Panc1 (cell line): ENCODE measurements at regions not wholly inside any gene's neighbourhood (a gene's known extent, or its start where the extent isn't known, plus 50 kb on each side); places are given as distances from the start of the nearest gene placed in this dataset.

Source experiments
- ATAC-seq: fragments of 200-7000 bp; cut with Tn5 transposase; 2 replicates; pipeline ENCODE4 v1.9.1; 2020; ENCODE audit warnings: mild to moderate bottlenecking, moderate library complexity
- BruUV-seq: library from RNA; stranded (reverse); fragments of 400-500 nt; replicated peaks from 2 replicates; lab custom pipeline; 2021; lab: Mats Ljungman, UMichigan
- CTCF ChIA-PET: fragments of 300-600 bp; sonication (Branson Sonifier 250); formaldehyde crosslinking; loops from one replicate; lab custom pipeline; 2022; ENCODE audit warnings: antibody characterized with exemption; lab: Charles Lee
- POLR2A ChIA-PET: fragments of 300-600 bp; sonication (Branson Sonifier 250); formaldehyde crosslinking; loops from one replicate; lab custom pipeline; 2022; ENCODE audit warnings: antibody characterized with exemption; lab: Charles Lee
- DNase-seq: peaks from one replicate; pipeline ENCODE4 v3.0.0-alpha.2; 2010; ENCODE audit warnings: low read depth, low spot score
- H3K27ac ChIP-seq: 2 replicates; pipeline ENCODE4 v1.5.1; 2011; ENCODE audit warnings: mild to moderate bottlenecking, low read length, inconsistent platforms
- H3K27me3 ChIP-seq: fragments of 200-500 bp; sonication (Bioruptor generic); 2 replicates; pipeline ENCODE4 v1.6.0; 2014; ENCODE audit warnings: low read length, inconsistent platforms; ENCODE audit not compliant: control insufficient read depth, insufficient read depth
- H3K36me3 ChIP-seq: fragments of 200-500 bp; sonication (Bioruptor generic); 2 replicates; pipeline ENCODE4 v1.5.1; 2014; ENCODE audit warnings: inconsistent platforms, mild to moderate bottlenecking, low read length, moderate library complexity; ENCODE audit not compliant: control insufficient read depth, insufficient read depth
- H3K4me1 ChIP-seq: 2 replicates; pipeline ENCODE4 v1.5.1; 2011; ENCODE audit warnings: inconsistent platforms, mild to moderate bottlenecking, low read length, moderate library complexity; ENCODE audit not compliant: control insufficient read depth, insufficient read depth
- H3K4me3 ChIP-seq, 2 experiments: 2 replicates each; pipeline ENCODE4 v1.5.1; 2011 to 2012; ENCODE audit warnings: low read depth in 2 of 2, low read length in 2 of 2, mild to moderate bottlenecking in 2 of 2, inconsistent platforms in 1 of 2, moderate library complexity in 1 of 2
- H3K9me3 ChIP-seq: fragments of 200-500 bp; sonication (Bioruptor generic); 2 replicates; pipeline ENCODE4 v1.5.1; 2014; ENCODE audit warnings: low read depth, mild to moderate bottlenecking, inconsistent platforms, low read length, moderate library complexity; ENCODE audit not compliant: control insufficient read depth, insufficient read depth
- CTCF ChIP-seq: fragments of 450-650 bp; IDR thresholded peaks from 2 replicates; pipeline ENCODE4 v1.5.1; 2017; ENCODE audit warnings: mild to moderate bottlenecking
- POLR2AphosphoS5 ChIP-seq: IDR thresholded peaks from 2 replicates; pipeline ENCODE4 v1.6.1; 2012; ENCODE audit warnings: mild to moderate bottlenecking, low read depth, low read length, moderate library complexity
- SIN3A ChIP-seq: IDR thresholded peaks from 2 replicates; pipeline ENCODE4 v1.6.1; 2012; ENCODE audit warnings: low read depth, mild to moderate bottlenecking, low read length, moderate library complexity, borderline replicate concordance; ENCODE audit not compliant: insufficient read depth
- TCF7L2 ChIP-seq: IDR thresholded peaks from 2 replicates; pipeline ENCODE4 v1.6.1; 2011; ENCODE audit warnings: mild to moderate bottlenecking, low read depth, low read length, inconsistent platforms
- in situ Hi-C: cut with HindIII; loops from 2 replicates; pipeline ENCODE4 v1.10.0; 2016; ENCODE audit warnings: low sequenced_read_pairs, low pct_unique_long_range_greater_than_20kb
- intact Hi-C: fragments of 100-400 bp; cut with micrococcal nuclease; formaldehyde crosslinking; loops from one replicate; pipeline ENCODE4 v1.10.0; 2022; ENCODE audit not compliant: unreplicated experiment
- TF ChIP-seq, protein P1 (sequence below), 2 experiments: IDR thresholded peaks; 2 replicates each; pipeline ENCODE4 v1.6.1; 2011 to 2012; ENCODE audit warnings: low read depth in 2 of 2, control low read depth in 1 of 2, low read length in 1 of 2, mild to moderate bottlenecking in 1 of 2, moderate library complexity in 1 of 2; ENCODE audit not compliant: insufficient read depth in 1 of 2

GRCh38 chr7:109945820-109946518, 1145.0 kb upstream of the LRRN3 start:
- in situ Hi-C loops: no loop called here
- Histone ChIP-seq H3K27ac (no peak overlapping the region), H3K36me3 (no peaks in the 10 kb centered on the region), H3K27me3 (no peaks in the 10 kb centered on the region), H3K9me3 (no peaks in the 10 kb centered on the region), H3K4me3 (no peak overlapping the region), H3K4me1 (no peaks in the 10 kb centered on the region)
- ChIA-PET CTCF (no interaction called here), POLR2A (no interaction called here)
- BruUV-seq: no TSS peak
- ATAC-seq (no peak), DNase-seq (no peak)
- intact Hi-C loops: no loop called here
- TF ChIP-seq SIN3A: no peak
- TF ChIP-seq, protein P1, sequence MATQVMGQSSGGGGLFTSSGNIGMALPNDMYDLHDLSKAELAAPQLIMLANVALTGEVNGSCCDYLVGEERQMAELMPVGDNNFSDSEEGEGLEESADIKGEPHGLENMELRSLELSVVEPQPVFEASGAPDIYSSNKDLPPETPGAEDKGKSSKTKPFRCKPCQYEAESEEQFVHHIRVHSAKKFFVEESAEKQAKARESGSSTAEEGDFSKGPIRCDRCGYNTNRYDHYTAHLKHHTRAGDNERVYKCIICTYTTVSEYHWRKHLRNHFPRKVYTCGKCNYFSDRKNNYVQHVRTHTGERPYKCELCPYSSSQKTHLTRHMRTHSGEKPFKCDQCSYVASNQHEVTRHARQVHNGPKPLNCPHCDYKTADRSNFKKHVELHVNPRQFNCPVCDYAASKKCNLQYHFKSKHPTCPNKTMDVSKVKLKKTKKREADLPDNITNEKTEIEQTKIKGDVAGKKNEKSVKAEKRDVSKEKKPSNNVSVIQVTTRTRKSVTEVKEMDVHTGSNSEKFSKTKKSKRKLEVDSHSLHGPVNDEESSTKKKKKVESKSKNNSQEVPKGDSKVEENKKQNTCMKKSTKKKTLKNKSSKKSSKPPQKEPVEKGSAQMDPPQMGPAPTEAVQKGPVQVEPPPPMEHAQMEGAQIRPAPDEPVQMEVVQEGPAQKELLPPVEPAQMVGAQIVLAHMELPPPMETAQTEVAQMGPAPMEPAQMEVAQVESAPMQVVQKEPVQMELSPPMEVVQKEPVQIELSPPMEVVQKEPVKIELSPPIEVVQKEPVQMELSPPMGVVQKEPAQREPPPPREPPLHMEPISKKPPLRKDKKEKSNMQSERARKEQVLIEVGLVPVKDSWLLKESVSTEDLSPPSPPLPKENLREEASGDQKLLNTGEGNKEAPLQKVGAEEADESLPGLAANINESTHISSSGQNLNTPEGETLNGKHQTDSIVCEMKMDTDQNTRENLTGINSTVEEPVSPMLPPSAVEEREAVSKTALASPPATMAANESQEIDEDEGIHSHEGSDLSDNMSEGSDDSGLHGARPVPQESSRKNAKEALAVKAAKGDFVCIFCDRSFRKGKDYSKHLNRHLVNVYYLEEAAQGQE (IDR thresholded peaks at IDR 0.05; ENCODE audit: insufficient read depth in 1 of 2, low read depth in 2 of 2, low read length in 1 of 2): no peak

GRCh38 chr7:109950256-109950655, 1140.7 kb upstream of the LRRN3 start:
- Histone ChIP-seq H3K9me3 (no peaks in the 10 kb centered on the region), H3K27me3 (no peaks in the 10 kb centered on the region), H3K27ac (no peak overlapping the region), H3K36me3 (no peaks in the 10 kb centered on the region), H3K4me1 (no peaks in the 10 kb centered on the region), H3K4me3 (no peak overlapping the region)
- in situ Hi-C loops: no loop called here
- DNase-seq: no peak
- no TSS peak for BruUV-seq
- no peak for ATAC-seq
- CTCF ChIA-PET: no interaction called here
- POLR2A ChIA-PET: no interaction called here
- intact Hi-C loops: no loop called here
- TF ChIP-seq TCF7L2 (no peak), POLR2AphosphoS5 (no peak), SIN3A (no peak), CTCF (no peak)
- TF ChIP-seq, protein P1 (IDR thresholded peaks at IDR 0.05; ENCODE audit: insufficient read depth in 1 of 2, low read depth in 2 of 2, low read length in 1 of 2): no peak
